ENCODE measurements at regions not wholly inside any gene's neighbourhood (a gene's known extent, or its start where the extent isn't known, plus 50 kb on each side); places are given as distances from the start of the nearest gene placed in this dataset.
"Not testable (repeated sequence)": the region's sequence is repeated elsewhere in the genome, so short reads cannot be mapped to it uniquely, and the experiment has no call there.

- H3K9me3 ChIP-seq (ENCODE audit: control insufficient read depth, low read depth, low read length) = no peaks in the 10 kb centered on the region
- no peaks in the 10 kb centered on the region for H3K27me3 ChIP-seq (ENCODE audit: control insufficient read depth, insufficient read depth, low read length)
- H3K9ac ChIP-seq (ENCODE audit: low read length) = no peak overlapping the region
- H3K36me3 ChIP-seq (ENCODE audit: control insufficient read depth, low read depth, low read length) = no peaks in the 10 kb centered on the region
- H3K4me3 ChIP-seq (ENCODE audit: low read length) = no peak overlapping the region
- H3K4me1 ChIP-seq (ENCODE audit: control insufficient read depth, low read depth, low read length) = no peaks in the 10 kb centered on the region
- H3K27ac ChIP-seq (ENCODE audit: low read length) = no peak overlapping the region
Observed at GRCh38 chr4:79141530-79141929, 184.3 kb downstream of the NAA11 start.

GRCh38 chr4:79134767-79135166, 191.1 kb downstream of the NAA11 start:
- no peak overlapping the region for H3K27ac ChIP-seq (ENCODE audit: low read length)
- H3K36me3 ChIP-seq (ENCODE audit: control insufficient read depth, low read depth, low read length) = no peaks in the 10 kb centered on the region
- H3K27me3 ChIP-seq (ENCODE audit: control insufficient read depth, insufficient read depth, low read length) = no peaks in the 10 kb centered on the region
- no peak overlapping the region for H3K4me3 ChIP-seq (ENCODE audit: low read length)
- H3K4me1 ChIP-seq (ENCODE audit: control insufficient read depth, low read depth, low read length) = no peaks in the 10 kb centered on the region
- H3K9ac ChIP-seq (ENCODE audit: low read length) = no peak overlapping the region
- no peaks in the 10 kb centered on the region for H3K9me3 ChIP-seq (ENCODE audit: control insufficient read depth, low read depth, low read length)

- H3K36me3 ChIP-seq (ENCODE audit: control insufficient read depth, low read depth, low read length) = no peaks in the 10 kb centered on the region
- no peak overlapping the region for H3K9ac ChIP-seq (ENCODE audit: low read length)
- no peak overlapping the region for H3K27ac ChIP-seq (ENCODE audit: low read length)
- H3K4me3 ChIP-seq (ENCODE audit: low read length) = no peak overlapping the region
- H3K27me3 ChIP-seq (ENCODE audit: control insufficient read depth, insufficient read depth, low read length) = no peaks in the 10 kb centered on the region
- H3K9me3 ChIP-seq (ENCODE audit: control insufficient read depth, low read depth, low read length) = no peaks in the 10 kb centered on the region
- no peaks in the 10 kb centered on the region for H3K4me1 ChIP-seq (ENCODE audit: control insufficient read depth, low read depth, low read length)
Observed at GRCh38 chr4:79132826-79133225, 193.0 kb downstream of the NAA11 start.

- Histone ChIP-seq H3K9ac (ENCODE audit: low read length) (no peak overlapping the region), H3K27ac (ENCODE audit: low read length) (no peak overlapping the region), H3K27me3 (ENCODE audit: control insufficient read depth, insufficient read depth, low read length) (no peaks in the 10 kb centered on the region), H3K9me3 (ENCODE audit: control insufficient read depth, low read depth, low read length) (no peaks in the 10 kb centered on the region), H3K4me3 (ENCODE audit: low read length) (no peak overlapping the region), H3K36me3 (ENCODE audit: control insufficient read depth, low read depth, low read length) (no peaks in the 10 kb centered on the region), H3K4me1 (ENCODE audit: control insufficient read depth, low read depth, low read length) (no peaks in the 10 kb centered on the region)
Observed at GRCh38 chr4:79121875-79122358, 182.7 kb upstream of the PAQR3 start.

- H3K9ac ChIP-seq (ENCODE audit: low read length) = no peak overlapping the region
- H3K4me3 ChIP-seq (ENCODE audit: low read length) = no peak overlapping the region
Observed at GRCh38 chr4:79121223-79121622, 182.0 kb upstream of the PAQR3 start.

GRCh38 chr4:79117051-79117450, 177.8 kb upstream of the PAQR3 start:
- not testable (repeated sequence) for H3K9me3 ChIP-seq (ENCODE audit: control insufficient read depth, low read depth, low read length); H3K36me3 ChIP-seq (ENCODE audit: control insufficient read depth, low read depth, low read length); H3K4me3 ChIP-seq (ENCODE audit: low read length); H3K27me3 ChIP-seq (ENCODE audit: control insufficient read depth, insufficient read depth, low read length); H3K27ac ChIP-seq (ENCODE audit: low read length); H3K9ac ChIP-seq (ENCODE audit: low read length); H3K4me1 ChIP-seq (ENCODE audit: control insufficient read depth, low read depth, low read length)

More at GRCh38 chr4:79121223-79121622, 182.0 kb upstream of the PAQR3 start:
- Histone ChIP-seq H3K27ac (ENCODE audit: low read length) (no peak overlapping the region), H3K9me3 (ENCODE audit: control insufficient read depth, low read depth, low read length) (no peaks in the 10 kb centered on the region), H3K36me3 (ENCODE audit: control insufficient read depth, low read depth, low read length) (no peaks in the 10 kb centered on the region), H3K4me1 (ENCODE audit: control insufficient read depth, low read depth, low read length) (no peaks in the 10 kb centered on the region), H3K27me3 (ENCODE audit: control insufficient read depth, insufficient read depth, low read length) (no peaks in the 10 kb centered on the region)

- no peak overlapping the region for H3K9ac ChIP-seq (ENCODE audit: low read length)
- no peaks in the 10 kb centered on the region for H3K9me3 ChIP-seq (ENCODE audit: control insufficient read depth, low read depth, low read length)
- H3K4me1 ChIP-seq (ENCODE audit: control insufficient read depth, low read depth, low read length) = no peaks in the 10 kb centered on the region
- H3K27ac ChIP-seq (ENCODE audit: low read length) = no peak overlapping the region
- no peaks in the 10 kb centered on the region for H3K27me3 ChIP-seq (ENCODE audit: control insufficient read depth, insufficient read depth, low read length)
- H3K4me3 ChIP-seq (ENCODE audit: low read length) = no peak overlapping the region
- no peaks in the 10 kb centered on the region for H3K36me3 ChIP-seq (ENCODE audit: control insufficient read depth, low read depth, low read length)
Observed at GRCh38 chr4:79107014-79107413, 167.8 kb upstream of the PAQR3 start.

GRCh38 chr4:79088946-79089691, 149.9 kb upstream of the PAQR3 start:
- no peaks in the 10 kb centered on the region for H3K9me3 ChIP-seq (ENCODE audit: control insufficient read depth, low read depth, low read length)
- no peak overlapping the region for H3K4me3 ChIP-seq (ENCODE audit: low read length)
- H3K36me3 ChIP-seq (ENCODE audit: control insufficient read depth, low read depth, low read length) = no peaks in the 10 kb centered on the region
- no peak overlapping the region for H3K9ac ChIP-seq (ENCODE audit: low read length)
- H3K27ac ChIP-seq (ENCODE audit: low read length) = no peak overlapping the region
- H3K27me3 ChIP-seq (ENCODE audit: control insufficient read depth, insufficient read depth, low read length) = no peaks in the 10 kb centered on the region
- no peaks in the 10 kb centered on the region for H3K4me1 ChIP-seq (ENCODE audit: control insufficient read depth, low read depth, low read length)

- Histone ChIP-seq H3K27ac (ENCODE audit: low read length) (no peak overlapping the region), H3K9ac (ENCODE audit: low read length) (no peak overlapping the region), H3K4me3 (ENCODE audit: low read length) (no peak overlapping the region), H3K36me3 (ENCODE audit: control insufficient read depth, low read depth, low read length) (no peaks in the 10 kb centered on the region), H3K9me3 (ENCODE audit: control insufficient read depth, low read depth, low read length) (no peaks in the 10 kb centered on the region), H3K4me1 (ENCODE audit: control insufficient read depth, low read depth, low read length) (peaks cover 10% of the 10 kb centered on the region), H3K27me3 (ENCODE audit: control insufficient read depth, insufficient read depth, low read length) (no peaks in the 10 kb centered on the region)
Observed at GRCh38 chr4:79087071-79087470, 147.8 kb upstream of the PAQR3 start.

- Histone ChIP-seq H3K9ac (ENCODE audit: low read length) (no peak overlapping the region), H3K4me1 (ENCODE audit: control insufficient read depth, low read depth, low read length) (peaks cover 10% of the 10 kb centered on the region), H3K27ac (ENCODE audit: low read length) (no peak overlapping the region), H3K27me3 (ENCODE audit: control insufficient read depth, insufficient read depth, low read length) (no peaks in the 10 kb centered on the region), H3K4me3 (ENCODE audit: low read length) (no peak overlapping the region), H3K36me3 (ENCODE audit: control insufficient read depth, low read depth, low read length) (no peaks in the 10 kb centered on the region), H3K9me3 (ENCODE audit: control insufficient read depth, low read depth, low read length) (no peaks in the 10 kb centered on the region)
Observed at GRCh38 chr4:79083406-79084010, 144.3 kb upstream of the PAQR3 start.

GRCh38 chr4:79082997-79083396, 143.8 kb upstream of the PAQR3 start:
- Histone ChIP-seq H3K27ac (ENCODE audit: low read length) (no peak overlapping the region), H3K27me3 (ENCODE audit: control insufficient read depth, insufficient read depth, low read length) (no peaks in the 10 kb centered on the region), H3K4me3 (ENCODE audit: low read length) (no peak overlapping the region), H3K9me3 (ENCODE audit: control insufficient read depth, low read depth, low read length) (no peaks in the 10 kb centered on the region), H3K36me3 (ENCODE audit: control insufficient read depth, low read depth, low read length) (no peaks in the 10 kb centered on the region), H3K4me1 (ENCODE audit: control insufficient read depth, low read depth, low read length) (peaks cover 10% of the 10 kb centered on the region), H3K9ac (ENCODE audit: low read length) (no peak overlapping the region)

GRCh38 chr4:79081973-79082372, 142.7 kb upstream of the PAQR3 start:
- Histone ChIP-seq H3K4me1 (ENCODE audit: control insufficient read depth, low read depth, low read length) (peaks cover 10% of the 10 kb centered on the region), H3K27me3 (ENCODE audit: control insufficient read depth, insufficient read depth, low read length) (no peaks in the 10 kb centered on the region), H3K27ac (ENCODE audit: low read length) (no peak overlapping the region), H3K9ac (ENCODE audit: low read length) (no peak overlapping the region), H3K36me3 (ENCODE audit: control insufficient read depth, low read depth, low read length) (no peaks in the 10 kb centered on the region), H3K9me3 (ENCODE audit: control insufficient read depth, low read depth, low read length) (no peaks in the 10 kb centered on the region), H3K4me3 (ENCODE audit: low read length) (no peak overlapping the region)

Data from iPS-18a (cell line).